ENCODE measurements at regions not wholly inside any gene's neighbourhood (a gene's known extent, or its start where the extent isn't known, plus 50 kb on each side); places are given as distances from the start of the nearest gene placed in this dataset.

DNA sequence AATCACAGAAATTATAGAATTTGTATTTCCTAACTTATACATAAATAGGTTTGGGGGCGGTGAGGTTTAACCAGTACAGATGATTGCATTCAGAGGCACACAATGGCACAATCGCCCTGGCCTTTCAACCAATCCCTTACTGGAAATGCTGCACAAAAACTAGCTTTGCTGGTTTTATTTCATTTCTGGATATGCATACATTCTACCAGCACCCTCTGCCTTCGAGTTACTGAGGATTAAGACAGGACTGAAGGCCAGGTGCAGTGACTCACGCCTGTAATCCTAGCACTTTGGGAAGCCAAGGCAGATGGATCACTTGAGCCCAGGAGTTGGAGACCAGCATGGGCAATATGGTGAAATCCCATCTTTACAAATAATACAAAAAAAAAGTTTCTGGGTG is 336.1 kb downstream of the ARRDC4 start:
- TF ChIP-seq EZH2 (IDR thresholded peaks at IDR 0.05; ENCODE audit: insufficient read depth, poor library complexity, severe bottlenecking) = no peak
- TF ChIP-seq EZH2phosphoT487 (IDR thresholded peaks at IDR 0.05; ENCODE audit: insufficient read depth, low read depth) = no peak
